MCF 10A (cell line): ENCODE measurements at regions not wholly inside any gene's neighbourhood (a gene's known extent, or its start where the extent isn't known, plus 50 kb on each side); places are given as distances from the start of the nearest gene placed in this dataset.

ENCODE experiments used
- BruUV-seq: library from RNA; stranded (reverse); fragments of 400-500 nt; replicated peaks from 2 replicates; lab custom pipeline; 2021; lab: Mats Ljungman, UMichigan
- CTCF ChIA-PET: fragments of 300-600 bp; sonication (Branson Sonifier 250); formaldehyde crosslinking; extraction: SDS; loops from one replicate; lab custom pipeline; 2021; ENCODE audit warnings: antibody characterized with exemption, inconsistent platforms; lab: Yijun Ruan, JAX
- POLR2A ChIA-PET: fragments of 300-600, 350-650 bp; sonication (Branson Sonifier 250); formaldehyde crosslinking; extraction: SDS; loops from one replicate; lab custom pipeline; 2020; ENCODE audit warnings: antibody characterized with exemption, inconsistent platforms; lab: Yijun Ruan, JAX
- DNase-seq: peaks from one replicate; pipeline ENCODE4 v3.0.0-alpha.2; 2018; ENCODE audit not compliant: unreplicated experiment
- H3K27ac Mint-ChIP-seq: one replicate; pipeline ENCODE4 v1.8.0; 2022; ENCODE audit warnings: mild to moderate bottlenecking, low read depth, mixed read lengths; ENCODE audit not compliant: unreplicated experiment
- H3K27me3 Mint-ChIP-seq: one replicate; pipeline ENCODE4 v1.8.0; 2022; ENCODE audit warnings: mixed read lengths; ENCODE audit not compliant: insufficient read depth, unreplicated experiment
- H3K36me3 Mint-ChIP-seq: one replicate; pipeline ENCODE4 v1.8.0; 2022; ENCODE audit warnings: mild to moderate bottlenecking, moderate library complexity, mixed read lengths; ENCODE audit not compliant: insufficient read depth, unreplicated experiment
- H3K4me1 Mint-ChIP-seq: one replicate; pipeline ENCODE4 v1.8.0; 2022; ENCODE audit warnings: mixed read lengths; ENCODE audit not compliant: insufficient read depth, unreplicated experiment
- H3K4me3 Mint-ChIP-seq: one replicate; pipeline ENCODE4 v1.8.0; 2022; ENCODE audit warnings: mild to moderate bottlenecking, moderate library complexity, mixed read lengths; ENCODE audit not compliant: unreplicated experiment
- H3K9me3 Mint-ChIP-seq: one replicate; pipeline ENCODE4 v1.8.0; 2022; ENCODE audit warnings: mixed read lengths; ENCODE audit not compliant: unreplicated experiment
- intact Hi-C: fragments of 100-400 bp; cut with micrococcal nuclease; formaldehyde crosslinking; loops from 2 replicates; pipeline ENCODE4 v1.14.1; 2022
- TF ChIP-seq, protein P1 (sequence below): fragments of 200-600 bp; IDR thresholded peaks from one replicate; pipeline ENCODE4 v1.8.0; 2022; ENCODE audit warnings: antibody characterized with exemption, mild to moderate bottlenecking; ENCODE audit not compliant: unreplicated experiment

DNA sequence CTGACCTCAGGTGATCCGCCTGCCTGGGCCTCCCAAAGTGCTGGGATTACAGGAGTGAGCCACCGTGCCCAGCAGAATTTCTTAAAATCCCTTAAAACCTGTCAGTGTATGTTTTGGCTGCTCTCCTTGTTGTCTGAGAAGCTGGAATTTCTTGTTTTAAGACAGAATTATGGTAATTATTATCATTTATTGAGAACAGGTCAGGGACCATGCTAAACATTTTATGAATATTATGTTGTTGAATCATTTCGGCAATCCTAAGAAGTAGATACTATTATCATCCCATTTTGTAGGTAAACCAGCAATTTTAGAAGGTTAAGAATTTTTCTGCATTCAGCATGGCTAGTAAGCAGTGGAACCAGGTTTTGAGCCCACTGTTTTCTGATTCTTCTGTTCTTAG lies 86.1 kb upstream of the AKIRIN2 start:
- no TSS peak for BruUV-seq
- Mint-ChIP-seq H3K4me1 (peaks cover 18% of the 10 kb centered on the region), H3K36me3 (no peaks in the 10 kb centered on the region), H3K27ac (no peak overlapping the region), H3K4me3 (no peak overlapping the region), H3K27me3 (no peaks in the 10 kb centered on the region), H3K9me3 (no peaks in the 10 kb centered on the region)
- ChIA-PET POLR2A (interaction anchor here (0.6 to 1.5 kb wide), 4 partner anchors 47 to 215 kb away, joined by 3 to 5 read pairs (median 3); no protein-coding TSS in a partner anchor), CTCF (no interaction called here)
- intact Hi-C loops: loop anchor here (2.0 kb wide), 2 partner anchors 31 to 199 kb away; partner anchors contain the start of gene RARS2
- TF ChIP-seq, protein P1, sequence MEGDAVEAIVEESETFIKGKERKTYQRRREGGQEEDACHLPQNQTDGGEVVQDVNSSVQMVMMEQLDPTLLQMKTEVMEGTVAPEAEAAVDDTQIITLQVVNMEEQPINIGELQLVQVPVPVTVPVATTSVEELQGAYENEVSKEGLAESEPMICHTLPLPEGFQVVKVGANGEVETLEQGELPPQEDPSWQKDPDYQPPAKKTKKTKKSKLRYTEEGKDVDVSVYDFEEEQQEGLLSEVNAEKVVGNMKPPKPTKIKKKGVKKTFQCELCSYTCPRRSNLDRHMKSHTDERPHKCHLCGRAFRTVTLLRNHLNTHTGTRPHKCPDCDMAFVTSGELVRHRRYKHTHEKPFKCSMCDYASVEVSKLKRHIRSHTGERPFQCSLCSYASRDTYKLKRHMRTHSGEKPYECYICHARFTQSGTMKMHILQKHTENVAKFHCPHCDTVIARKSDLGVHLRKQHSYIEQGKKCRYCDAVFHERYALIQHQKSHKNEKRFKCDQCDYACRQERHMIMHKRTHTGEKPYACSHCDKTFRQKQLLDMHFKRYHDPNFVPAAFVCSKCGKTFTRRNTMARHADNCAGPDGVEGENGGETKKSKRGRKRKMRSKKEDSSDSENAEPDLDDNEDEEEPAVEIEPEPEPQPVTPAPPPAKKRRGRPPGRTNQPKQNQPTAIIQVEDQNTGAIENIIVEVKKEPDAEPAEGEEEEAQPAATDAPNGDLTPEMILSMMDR: no peak
- no peak for DNase-seq

DNA sequence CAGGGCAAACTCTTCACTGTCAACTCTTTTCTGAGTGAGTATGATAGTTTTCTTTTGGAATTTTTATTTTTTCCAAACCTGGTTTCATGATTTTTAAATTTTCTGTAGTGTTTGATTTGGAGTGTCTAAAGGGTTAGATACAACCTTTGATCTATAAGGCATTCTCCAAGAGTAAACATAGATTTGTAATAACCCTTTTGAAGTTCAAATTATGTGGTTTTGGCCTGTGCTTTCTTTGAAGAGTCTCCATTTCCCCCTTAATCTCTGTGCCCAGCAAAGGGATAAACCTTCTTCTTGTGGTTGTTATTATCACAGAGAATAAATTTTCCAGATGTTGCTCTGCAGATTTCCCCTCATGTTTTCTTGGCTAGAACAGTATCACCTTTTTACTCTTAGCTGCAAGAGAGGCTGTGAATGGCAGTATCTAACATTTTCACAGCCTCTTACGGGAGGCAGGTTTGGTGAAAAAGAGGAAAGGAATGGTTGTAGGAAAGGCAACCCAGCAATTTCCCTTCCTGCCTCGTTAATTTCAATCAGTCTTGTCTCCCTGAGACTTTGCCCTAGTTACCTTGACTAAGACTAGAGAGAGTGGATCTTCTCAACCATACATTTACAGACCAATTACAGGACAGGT lies 83.3 kb upstream of the AKIRIN2 start:
- no TSS peak for BruUV-seq
- no peaks in the 10 kb centered on the region for H3K36me3 Mint-ChIP-seq
- no peaks in the 10 kb centered on the region for H3K9me3 Mint-ChIP-seq
- intact Hi-C loops: no loop called here
- peaks cover 18% of the 10 kb centered on the region for H3K4me1 Mint-ChIP-seq
- ChIA-PET CTCF (interaction anchor here (0.7 kb wide), 1 partner anchor 83 kb away, joined by 4 read pairs; the partner anchor contains the start of gene AKIRIN2), POLR2A (interaction anchor here (0.6 to 0.9 kb wide), 2 partner anchors 19 to 232 kb away, joined by 3 read pairs; no protein-coding TSS in a partner anchor)
- H3K27ac Mint-ChIP-seq: no peak overlapping the region
- H3K27me3 Mint-ChIP-seq: no peaks in the 10 kb centered on the region
- TF ChIP-seq, protein P1: no peak
- no peak for DNase-seq
- no peak overlapping the region for H3K4me3 Mint-ChIP-seq

DNA sequence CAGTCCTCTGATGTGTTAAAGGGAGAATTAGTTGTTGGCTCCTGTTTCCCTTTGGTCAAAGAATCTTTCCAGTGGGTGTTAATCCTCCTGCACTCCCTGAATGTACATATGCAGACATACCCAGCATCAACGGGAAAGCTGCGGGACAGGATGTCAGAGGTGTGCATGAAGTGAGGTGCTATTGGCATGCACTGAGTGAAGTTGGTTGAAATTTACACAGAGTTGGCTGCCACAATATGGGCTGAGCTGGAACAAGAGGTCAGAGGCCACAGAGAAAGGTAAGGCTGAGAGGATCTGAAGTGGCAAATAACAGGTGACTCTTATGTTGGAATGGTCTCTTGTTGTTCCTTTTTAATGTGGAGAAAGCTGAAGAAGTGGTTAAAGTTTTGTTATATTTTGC lies 82.7 kb upstream of the AKIRIN2 start:
- Mint-ChIP-seq H3K27me3 (no peaks in the 10 kb centered on the region), H3K4me1 (peaks cover 13% of the 10 kb centered on the region), H3K4me3 (no peak overlapping the region), H3K27ac (no peak overlapping the region), H3K36me3 (no peaks in the 10 kb centered on the region), H3K9me3 (no peaks in the 10 kb centered on the region)
- ChIA-PET CTCF (interaction anchor here (0.6 to 1.2 kb wide), 3 partner anchors 57 to 82 kb away, joined by 3 to 4 read pairs (median 4); partner anchors contain the start of gene AKIRIN2), POLR2A (interaction anchor here (0.6 to 0.9 kb wide), 2 partner anchors 19 to 231 kb away, joined by 3 read pairs; no protein-coding TSS in a partner anchor)
- intact Hi-C loops: no loop called here
- no TSS peak for BruUV-seq
- no peak for DNase-seq
- TF ChIP-seq, protein P1: no peak

DNA sequence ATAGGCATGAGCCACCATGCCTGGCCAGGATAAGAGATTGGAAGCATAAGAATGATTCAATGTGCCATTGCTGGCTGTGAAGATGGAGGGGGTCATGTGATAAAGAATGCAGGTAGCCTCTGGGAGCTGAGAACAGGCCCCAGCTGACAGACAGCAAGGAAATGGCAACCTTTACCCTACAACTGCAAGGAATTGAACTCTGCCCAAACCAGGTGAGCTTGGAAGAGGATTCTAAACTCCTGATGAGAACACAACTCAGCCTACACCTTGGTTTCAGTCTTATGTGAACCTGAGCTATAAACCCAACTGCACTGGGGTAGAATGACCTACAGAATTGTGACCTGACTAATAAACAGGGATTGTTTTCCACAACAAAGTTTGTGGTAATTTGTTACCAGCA lies 82.0 kb upstream of the AKIRIN2 start:
- intact Hi-C loops: no loop called here
- no peak for DNase-seq
- Mint-ChIP-seq H3K27me3 (no peaks in the 10 kb centered on the region), H3K4me1 (peaks cover 6% of the 10 kb centered on the region), H3K36me3 (no peaks in the 10 kb centered on the region), H3K27ac (no peak overlapping the region), H3K9me3 (no peaks in the 10 kb centered on the region), H3K4me3 (no peak overlapping the region)
- no TSS peak for BruUV-seq
- POLR2A ChIA-PET: interaction anchor here (0.6 kb wide), 1 partner anchor 83 kb away, joined by 4 read pairs; no protein-coding TSS in a partner anchor
- TF ChIP-seq, protein P1: no peak
- CTCF ChIA-PET: interaction anchor here (0.6 to 1.2 kb wide), 4 partner anchors 48 to 286 kb away, joined by 3 to 6 read pairs (median 4); no protein-coding TSS in a partner anchor
